ENCODE measurements at regions not wholly inside any gene's neighbourhood (a gene's known extent, or its start where the extent isn't known, plus 50 kb on each side); places are given as distances from the start of the nearest gene placed in this dataset.
A peak's percentile ranks its signal among the peaks of the same experiment; 100 is the strongest.
"Not testable (repeated sequence)": the region's sequence is repeated elsewhere in the genome, so short reads cannot be mapped to it uniquely, and the experiment has no call there.

GRCh38 chr9:96061293-96061987 lies 185.9 kb downstream of the ERCC6L2 start:
- DNase-seq: peak; percentile 50

GRCh38 chr9:96058218-96058617 lies 182.7 kb downstream of the ERCC6L2 start:
- no peak for DNase-seq

GRCh38 chr9:96057155-96057554 lies 181.7 kb downstream of the ERCC6L2 start:
- no peak for DNase-seq

GRCh38 chr9:96056226-96056625 lies 180.7 kb downstream of the ERCC6L2 start:
- DNase-seq: no peak

GRCh38 chr9:96054248-96054647 lies 178.8 kb downstream of the ERCC6L2 start:
- DNase-seq: not testable (repeated sequence)

- no peak for DNase-seq
Observed at GRCh38 chr9:96052686-96053085, 177.2 kb downstream of the ERCC6L2 start.

- no peak for DNase-seq
Observed at GRCh38 chr9:96051423-96051822, 175.9 kb downstream of the ERCC6L2 start.

- no peak for DNase-seq
Observed at GRCh38 chr9:96050861-96051155, 175.3 kb downstream of the ERCC6L2 start.

- DNase-seq: no peak
Observed at GRCh38 chr9:96050048-96050860, 174.8 kb downstream of the ERCC6L2 start.

GRCh38 chr9:96048956-96049831 lies 173.7 kb downstream of the ERCC6L2 start:
- DNase-seq: no peak

- DNase-seq: no peak
Observed at GRCh38 chr9:96048104-96048955, 172.8 kb downstream of the ERCC6L2 start.

- DNase-seq: no peak
Observed at GRCh38 chr9:96047741-96048103, 172.2 kb downstream of the ERCC6L2 start.

- DNase-seq: no peak
Observed at GRCh38 chr9:96047116-96047639, 171.7 kb downstream of the ERCC6L2 start.

- no peak for DNase-seq
Observed at GRCh38 chr9:96045811-96046210, 170.3 kb downstream of the ERCC6L2 start.

- no peak for DNase-seq
Observed at GRCh38 chr9:96044401-96044800, 168.9 kb downstream of the ERCC6L2 start.

GRCh38 chr9:96040591-96041461 lies 165.3 kb downstream of the ERCC6L2 start:
- DNase-seq: no peak

GRCh38 chr9:96038914-96039313 lies 163.4 kb downstream of the ERCC6L2 start:
- no peak for DNase-seq

- no peak for DNase-seq
Observed at GRCh38 chr9:96038271-96038670, 162.8 kb downstream of the ERCC6L2 start.

- DNase-seq: no peak
Observed at GRCh38 chr9:96034553-96035122, 159.1 kb downstream of the ERCC6L2 start.

- no peak for DNase-seq
Observed at GRCh38 chr9:96033896-96034295, 158.4 kb downstream of the ERCC6L2 start.

Measured in activated CD4-positive, alpha-beta T cell treated with anti-CD3 and anti-CD28 coated beads, Interleukin-2, amount 50 U/mL, for 1 hour (primary cell).